ENCODE measurements at regions not wholly inside any gene's neighbourhood (a gene's known extent, or its start where the extent isn't known, plus 50 kb on each side); places are given as distances from the start of the nearest gene placed in this dataset.

DNA sequence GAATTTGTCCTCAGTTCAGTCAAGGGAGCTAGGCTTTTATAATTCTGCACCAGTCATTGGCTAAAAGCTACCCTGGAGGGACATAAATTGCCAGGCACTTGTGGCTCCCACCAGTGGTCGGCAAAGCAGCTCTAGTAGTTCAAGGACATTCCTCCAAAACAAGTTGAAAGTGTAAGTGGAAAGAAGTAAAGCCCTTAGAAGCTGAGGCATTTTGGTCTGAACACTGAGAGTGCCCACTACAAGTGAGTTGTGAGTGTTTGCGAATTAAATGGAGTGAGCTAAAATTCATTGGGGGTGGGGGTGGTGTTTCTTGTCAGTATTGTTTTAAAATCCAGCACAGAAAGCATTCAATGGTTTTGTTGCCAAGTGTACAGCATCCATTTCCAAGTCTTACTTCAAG is 879.9 kb upstream of the CDH2 start:
- TF ChIP-seq POLR2A (IDR thresholded peaks at IDR 0.05) = no peak
- TF ChIP-seq, protein P1, sequence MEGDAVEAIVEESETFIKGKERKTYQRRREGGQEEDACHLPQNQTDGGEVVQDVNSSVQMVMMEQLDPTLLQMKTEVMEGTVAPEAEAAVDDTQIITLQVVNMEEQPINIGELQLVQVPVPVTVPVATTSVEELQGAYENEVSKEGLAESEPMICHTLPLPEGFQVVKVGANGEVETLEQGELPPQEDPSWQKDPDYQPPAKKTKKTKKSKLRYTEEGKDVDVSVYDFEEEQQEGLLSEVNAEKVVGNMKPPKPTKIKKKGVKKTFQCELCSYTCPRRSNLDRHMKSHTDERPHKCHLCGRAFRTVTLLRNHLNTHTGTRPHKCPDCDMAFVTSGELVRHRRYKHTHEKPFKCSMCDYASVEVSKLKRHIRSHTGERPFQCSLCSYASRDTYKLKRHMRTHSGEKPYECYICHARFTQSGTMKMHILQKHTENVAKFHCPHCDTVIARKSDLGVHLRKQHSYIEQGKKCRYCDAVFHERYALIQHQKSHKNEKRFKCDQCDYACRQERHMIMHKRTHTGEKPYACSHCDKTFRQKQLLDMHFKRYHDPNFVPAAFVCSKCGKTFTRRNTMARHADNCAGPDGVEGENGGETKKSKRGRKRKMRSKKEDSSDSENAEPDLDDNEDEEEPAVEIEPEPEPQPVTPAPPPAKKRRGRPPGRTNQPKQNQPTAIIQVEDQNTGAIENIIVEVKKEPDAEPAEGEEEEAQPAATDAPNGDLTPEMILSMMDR (IDR thresholded peaks at IDR 0.05) = no peak
- intact Hi-C loops (cut with DNase I; ENCODE audit: low total_unique reads) = no loop called here

DNA sequence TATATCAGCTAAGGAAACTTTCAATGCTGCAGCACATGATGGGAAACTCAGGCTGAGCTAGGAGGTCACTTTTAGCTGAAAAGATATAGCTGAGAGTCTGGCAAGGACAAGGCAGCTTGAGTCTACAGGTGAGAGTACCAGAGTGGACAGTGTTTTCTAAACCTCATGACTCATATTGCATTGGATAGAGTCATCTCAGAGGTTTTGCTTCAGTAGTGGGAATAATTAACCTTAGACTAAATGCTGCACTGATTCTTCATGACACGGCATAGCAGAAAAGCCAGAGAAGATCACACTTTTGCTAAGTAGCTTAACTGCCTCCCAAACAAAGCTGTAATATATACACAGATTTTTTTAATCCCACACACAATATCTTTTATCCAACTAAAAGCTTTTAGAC is 865.0 kb upstream of the CDH2 start:
- TF ChIP-seq POLR2A (IDR thresholded peaks at IDR 0.05) = no peak
- TF ChIP-seq, protein P1 (IDR thresholded peaks at IDR 0.05) = no peak
- 88 to 98% methylated on average over 1 of the region's 1 CpG for WGBS, 2 donors
- no peak overlapping the region for H3K4me3 ChIP-seq (ENCODE audit: low read depth, poor library complexity, severe bottlenecking)
- intact Hi-C loops (cut with DNase I; ENCODE audit: low total_unique reads) = no loop called here
- no peak for DNase-seq (ENCODE audit: low spot score in 2 of 2)

More for the DNA sequence above, 879.9 kb upstream of the CDH2 start:
- no peak for DNase-seq (ENCODE audit: low spot score in 2 of 2)
- WGBS, 2 donors = 80 to 89% methylated on average over 2 of the region's 2 CpGs
- H3K4me3 ChIP-seq (ENCODE audit: low read depth, poor library complexity, severe bottlenecking) = no peak overlapping the region

DNA sequence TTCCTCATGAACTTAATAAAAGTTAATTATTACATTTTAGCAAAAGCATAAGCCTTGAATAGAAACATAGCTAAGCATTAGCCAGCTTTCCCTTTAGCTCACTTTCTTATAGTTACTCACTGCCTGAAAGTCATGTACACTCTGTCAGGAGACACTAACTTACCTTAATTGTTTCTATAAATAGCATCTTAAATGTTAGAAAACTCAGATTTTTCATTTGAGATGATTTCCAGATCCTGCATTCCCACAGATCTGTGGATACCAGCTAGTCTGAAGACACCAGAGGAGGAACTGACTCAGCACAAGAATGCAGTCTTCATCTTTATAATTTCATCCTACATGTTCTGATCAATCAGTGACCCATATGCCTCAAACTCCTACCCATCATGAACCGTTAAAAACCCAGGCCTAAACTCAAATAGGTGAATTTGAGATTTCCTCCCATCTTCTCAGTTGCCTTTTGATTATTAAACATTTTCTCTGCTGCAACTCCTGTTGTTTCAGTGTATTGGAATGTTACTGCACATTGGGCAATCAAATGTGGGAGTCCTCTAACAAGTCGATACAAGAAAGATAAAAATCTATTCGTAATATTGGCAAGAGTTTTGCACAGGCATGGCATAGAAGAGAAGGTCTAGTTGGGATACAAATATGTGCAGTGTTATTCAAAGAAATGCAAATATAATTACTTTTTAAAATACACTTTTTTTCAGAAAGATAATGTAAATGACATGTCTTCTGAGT is 857.4 kb upstream of the CDH2 start:
- TF ChIP-seq, protein P1 (IDR thresholded peaks at IDR 0.05) = no peak
- no peak for TF ChIP-seq POLR2A (IDR thresholded peaks at IDR 0.05)
- WGBS, 2 donors = 57 to 63% methylated on average over 3 of the region's 3 CpGs
- no peak overlapping the region for H3K4me3 ChIP-seq (ENCODE audit: low read depth, poor library complexity, severe bottlenecking)
- intact Hi-C loops (cut with DNase I; ENCODE audit: low total_unique reads) = no loop called here
- no peak for DNase-seq (ENCODE audit: low spot score in 2 of 2)

DNA sequence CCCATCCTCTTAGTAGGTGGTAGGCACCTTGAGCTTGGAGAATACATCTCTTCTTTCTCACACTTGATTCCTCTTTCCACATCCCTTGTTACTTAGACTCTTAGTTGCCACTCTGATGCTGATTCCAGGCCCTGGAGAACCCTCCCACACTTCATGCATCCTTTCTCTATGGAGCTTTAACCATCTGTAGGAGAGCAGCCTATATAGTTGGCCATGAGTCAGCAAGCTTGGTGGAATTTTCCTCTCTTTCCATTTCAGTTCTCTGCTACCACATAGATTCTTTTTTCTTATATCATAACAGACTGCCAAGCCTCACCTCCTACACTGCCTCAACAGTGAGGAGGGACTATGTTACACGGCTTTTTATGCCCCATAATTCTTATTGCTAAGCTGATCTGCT is 851.6 kb upstream of the CDH2 start:
- no peak overlapping the region for H3K4me3 ChIP-seq (ENCODE audit: low read depth, poor library complexity, severe bottlenecking)
- TF ChIP-seq, protein P1 (IDR thresholded peaks at IDR 0.05) = no peak
- TF ChIP-seq POLR2A (IDR thresholded peaks at IDR 0.05) = no peak
- intact Hi-C loops (cut with DNase I; ENCODE audit: low total_unique reads) = no loop called here
- DNase-seq (ENCODE audit: low spot score in 2 of 2) = no peak
- 67 to 71% methylated on average over 1 of the region's 1 CpG for WGBS, 2 donors

DNA sequence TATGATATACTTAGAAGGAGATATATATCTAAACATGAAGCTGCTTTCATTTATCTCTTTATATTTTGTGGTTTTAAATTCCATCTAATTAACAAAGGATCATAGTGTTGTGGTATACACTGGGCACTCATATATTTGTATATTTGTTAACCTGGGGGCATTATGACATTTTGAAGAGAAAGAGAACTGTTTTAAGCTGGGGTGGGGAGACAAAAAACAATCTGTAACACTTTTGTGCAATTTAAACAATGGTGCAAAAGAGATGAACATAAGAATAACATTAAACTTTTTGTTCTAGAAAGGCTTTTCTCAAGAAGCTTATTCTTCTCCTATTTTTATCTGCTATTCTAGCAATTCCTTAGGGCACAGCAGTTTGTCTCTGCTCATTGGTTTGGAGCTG is 842.0 kb upstream of the CDH2 start:
- TF ChIP-seq, protein P1 (IDR thresholded peaks at IDR 0.05) = no peak
- TF ChIP-seq POLR2A (IDR thresholded peaks at IDR 0.05) = no peak
- no peak overlapping the region for H3K4me3 ChIP-seq (ENCODE audit: low read depth, poor library complexity, severe bottlenecking)
- DNase-seq (ENCODE audit: low spot score in 2 of 2) = no peak
- intact Hi-C loops (cut with DNase I; ENCODE audit: low total_unique reads) = no loop called here

Data from lower leg skin (tissue), 4 donors.